ENCODE measurements at regions not wholly inside any gene's neighbourhood (a gene's known extent, or its start where the extent isn't known, plus 50 kb on each side); places are given as distances from the start of the nearest gene placed in this dataset.

DNA sequence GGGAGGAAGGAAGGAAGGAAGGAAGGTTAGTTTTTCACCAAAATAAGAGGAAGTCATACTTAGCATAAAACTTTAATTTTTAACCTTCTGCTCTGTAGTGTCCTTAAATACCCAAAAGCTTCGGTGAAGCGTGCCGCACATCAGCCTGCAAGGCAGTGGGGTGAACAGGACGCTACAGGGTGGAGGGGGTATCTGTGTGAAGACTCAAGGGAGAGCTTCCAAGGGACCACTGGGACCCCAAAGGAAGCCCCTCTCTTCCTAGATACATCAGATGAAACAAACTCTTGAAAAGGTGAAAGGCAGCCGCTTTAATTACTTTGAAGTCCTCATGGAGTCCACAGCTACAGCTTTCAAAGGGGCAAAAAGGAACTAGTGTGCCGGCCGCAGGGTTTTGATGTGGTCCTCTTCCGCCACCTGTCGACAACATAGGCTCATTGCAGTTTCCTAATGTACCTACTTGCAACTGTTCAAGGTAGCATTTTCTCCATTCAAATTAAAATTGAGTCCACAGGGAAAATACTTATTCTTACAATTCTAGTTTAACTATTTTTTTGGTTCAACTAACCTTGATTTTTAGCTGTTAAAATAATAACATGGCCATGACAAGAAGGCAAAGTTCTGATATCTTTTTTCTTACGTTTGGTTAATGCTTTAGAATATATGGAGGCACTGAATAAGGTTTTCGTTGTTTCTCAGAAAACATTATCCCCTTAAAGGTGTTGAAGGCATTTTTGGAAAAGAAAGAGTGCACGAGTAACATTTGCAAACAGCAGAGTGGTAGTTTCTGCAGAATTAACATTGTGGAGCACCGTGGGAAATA lies 135.0 kb upstream of the RIPOR2 start:
- DNase-seq, result peak; percentile 48

GRCh38 chr6:25078141-25078540 lies 142.4 kb upstream of the RIPOR2 start:
- no peak for DNase-seq

DNA sequence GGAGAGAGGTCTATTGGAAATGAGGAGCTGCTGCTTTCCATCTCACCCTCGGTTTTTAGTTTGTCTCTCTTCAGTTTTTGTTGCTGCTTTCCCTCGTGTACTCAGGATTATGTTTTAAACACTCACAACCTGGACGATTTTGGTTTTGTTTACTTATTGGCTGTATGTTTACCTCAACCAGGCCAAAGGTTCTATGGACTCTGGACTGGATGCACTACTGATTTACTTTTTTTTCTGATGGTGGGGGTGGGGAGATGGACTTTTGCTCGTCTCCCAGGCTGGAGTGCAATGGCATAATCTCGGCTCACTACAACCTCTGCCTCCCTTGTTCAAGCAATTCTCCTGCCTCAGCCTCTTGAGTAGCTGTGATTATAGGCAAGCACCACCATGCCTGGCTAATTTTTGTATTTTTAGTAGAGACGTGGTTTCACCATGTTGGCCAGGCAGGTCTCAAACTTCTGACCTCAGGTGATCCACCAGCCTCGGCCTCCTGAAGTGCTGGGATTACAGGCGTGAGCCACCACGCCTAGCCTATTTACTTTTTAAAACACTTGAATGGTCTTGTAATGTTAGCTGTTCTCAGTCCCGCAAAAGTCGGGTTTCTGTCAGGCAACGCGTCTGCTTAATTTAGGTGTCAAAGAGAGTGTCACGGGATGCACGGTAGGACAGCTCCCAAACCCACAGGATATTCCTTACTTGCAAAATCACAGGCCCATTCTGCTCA lies 148.2 kb upstream of the RIPOR2 start:
- no peak for DNase-seq

- DNase-seq, result no peak
Observed at GRCh38 chr6:25084508-25084833, 148.7 kb upstream of the RIPOR2 start.

DNA sequence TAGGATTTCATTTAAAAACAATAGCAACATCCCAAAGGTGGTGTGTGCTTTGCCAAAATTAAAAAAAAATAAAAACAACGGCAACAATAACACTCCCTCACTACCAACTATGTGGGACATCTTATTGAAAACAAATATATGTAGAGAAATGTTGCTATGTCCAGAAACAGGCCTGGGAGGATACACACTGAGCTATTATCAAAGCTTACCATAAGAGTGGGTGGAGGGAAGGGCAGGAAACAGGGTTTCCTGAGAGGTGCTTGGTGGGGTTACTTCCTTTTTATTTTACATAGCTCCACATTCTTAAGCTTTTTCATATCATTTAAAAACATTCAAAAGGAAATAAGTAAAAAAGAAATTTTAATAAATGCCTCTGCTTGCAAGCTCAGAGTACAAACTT lies 150.0 kb upstream of the RIPOR2 start:
- DNase-seq, result no peak

- no peak for DNase-seq
Observed at GRCh38 chr6:25086500-25087091, 150.8 kb upstream of the RIPOR2 start.

- DNase-seq, result no peak
Observed at GRCh38 chr6:25088513-25088912, 152.8 kb upstream of the RIPOR2 start.

GRCh38 chr6:25089442-25089841 lies 153.7 kb upstream of the RIPOR2 start:
- DNase-seq, result peak; percentile 12

DNA sequence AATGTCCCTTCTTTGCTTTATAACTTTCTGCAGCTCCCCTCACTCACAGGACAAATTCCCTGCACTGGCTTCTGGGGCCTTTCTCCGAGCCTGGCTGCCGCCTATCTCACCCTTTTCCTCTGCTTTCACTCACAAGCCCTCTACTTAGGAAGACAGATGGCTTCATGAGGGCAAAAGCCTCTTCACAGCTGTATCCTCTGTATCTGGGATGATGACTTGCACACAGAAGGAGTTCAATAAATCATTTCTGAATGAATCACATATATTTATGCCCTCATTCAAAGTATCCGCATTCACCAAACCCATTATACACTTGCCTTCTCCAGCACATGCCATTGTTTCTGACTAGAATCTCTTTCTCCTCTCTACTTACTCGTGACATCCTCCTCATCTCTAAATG lies 159.0 kb upstream of the RIPOR2 start:
- no peak for DNase-seq

GRCh38 chr6:25100288-25100687 lies 164.5 kb upstream of the RIPOR2 start:
- no peak for DNase-seq

DNA sequence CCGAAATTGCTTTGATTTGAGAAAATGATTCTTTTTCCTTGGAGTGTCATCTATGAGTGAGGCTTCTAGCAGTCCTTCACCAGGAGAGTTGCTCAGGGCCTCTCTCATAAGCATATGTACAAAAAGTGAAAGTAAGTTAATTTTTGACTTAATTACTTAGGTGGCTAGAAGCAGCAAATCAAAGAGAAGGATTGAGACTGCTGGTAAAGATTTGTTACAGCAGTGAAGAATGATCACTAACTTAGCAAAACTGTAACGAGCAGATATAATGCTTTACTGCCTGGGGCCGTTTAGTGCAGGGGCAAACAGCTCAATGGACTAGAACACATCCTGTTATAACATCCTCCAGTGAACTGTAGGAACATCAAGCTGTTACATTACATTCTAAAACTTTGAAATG lies 167.8 kb upstream of the RIPOR2 start:
- no peak for DNase-seq

DNA sequence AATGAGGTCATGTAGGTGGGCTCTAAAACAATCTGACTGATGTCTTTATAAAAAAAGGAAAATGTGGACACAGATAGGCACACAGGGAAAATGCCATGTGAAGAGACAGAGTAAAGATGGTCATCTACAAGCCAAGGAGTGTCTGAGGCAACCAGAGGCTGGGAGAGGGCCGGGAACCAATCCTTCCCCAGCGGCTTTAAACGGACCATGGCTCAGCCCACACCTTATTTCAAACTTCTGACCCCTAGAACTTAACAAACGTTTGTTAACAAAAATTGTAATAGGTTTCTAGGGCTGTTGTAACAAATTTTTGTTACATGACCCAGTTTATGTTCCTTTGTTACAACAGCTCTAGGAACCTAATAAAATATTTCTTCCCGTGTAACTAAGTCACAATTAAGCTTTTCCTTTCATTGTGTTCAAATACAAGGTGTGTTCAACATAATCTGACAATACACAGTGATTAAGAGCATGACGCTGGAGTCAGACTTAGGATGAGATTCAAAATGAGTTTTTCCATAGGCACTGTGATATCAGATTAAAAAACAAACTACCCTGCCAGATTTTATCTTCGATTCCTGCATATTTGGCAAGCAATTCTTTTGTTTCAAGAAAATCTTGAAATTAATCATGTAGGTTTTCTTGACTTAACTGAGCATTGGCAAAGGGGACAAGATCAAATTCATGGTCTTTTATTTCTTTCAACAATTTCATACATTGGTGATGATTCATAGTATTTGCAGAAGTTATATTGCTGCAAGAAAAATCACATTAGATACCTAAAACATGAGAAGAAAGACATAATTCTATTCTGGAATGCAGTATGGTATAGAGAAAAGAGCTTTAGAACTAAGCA lies 169.5 kb upstream of the RIPOR2 start:
- no peak for DNase-seq

- no peak for DNase-seq
Observed at GRCh38 chr6:25107218-25107617, 171.5 kb upstream of the RIPOR2 start.

GRCh38 chr6:25111782-25112181 lies 167.4 kb upstream of the CARMIL1 start:
- DNase-seq, result no peak

GRCh38 chr6:25112322-25112773 lies 166.8 kb upstream of the CARMIL1 start:
- DNase-seq, result no peak

DNA sequence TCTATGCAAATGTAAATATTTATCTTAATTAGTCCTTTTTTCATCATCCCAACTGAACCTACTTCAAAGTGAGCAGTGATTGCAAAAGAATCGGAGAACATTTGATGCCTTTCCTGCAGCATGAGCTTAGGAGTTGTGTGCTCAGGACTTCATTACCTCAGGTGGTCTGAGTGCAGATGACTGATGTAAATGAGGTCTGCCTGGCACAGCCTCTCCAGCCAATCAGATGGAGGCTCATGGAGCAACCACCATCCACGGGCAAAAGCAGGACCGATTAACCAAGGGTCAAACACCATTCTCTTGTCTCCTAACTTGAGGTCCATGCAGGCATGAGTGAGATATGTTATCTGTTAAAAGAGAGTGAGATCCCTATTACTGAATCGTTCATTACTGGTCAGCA lies 165.7 kb upstream of the CARMIL1 start:
- DNase-seq, result no peak

- DNase-seq, result no peak
Observed at GRCh38 chr6:25118038-25118437, 161.1 kb upstream of the CARMIL1 start.

DNA sequence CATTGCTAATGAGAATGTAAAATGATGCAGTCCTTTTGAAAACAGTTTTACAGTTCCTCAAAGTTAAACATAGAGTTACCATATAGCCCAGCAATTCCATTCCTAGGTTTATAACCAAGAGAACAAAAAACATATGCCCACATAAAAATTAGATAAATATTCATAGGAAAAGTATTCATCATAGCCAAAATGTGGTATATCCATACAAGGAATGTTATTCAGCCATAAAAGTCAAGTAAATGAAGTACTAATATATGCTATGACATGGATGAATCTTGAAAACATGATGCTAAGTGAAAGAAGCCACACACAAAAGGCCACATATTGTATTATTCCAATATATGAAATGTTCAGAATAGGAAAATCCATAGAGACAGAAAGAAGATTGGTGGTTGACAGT lies 158.0 kb upstream of the CARMIL1 start:
- DNase-seq, result no peak

DNA sequence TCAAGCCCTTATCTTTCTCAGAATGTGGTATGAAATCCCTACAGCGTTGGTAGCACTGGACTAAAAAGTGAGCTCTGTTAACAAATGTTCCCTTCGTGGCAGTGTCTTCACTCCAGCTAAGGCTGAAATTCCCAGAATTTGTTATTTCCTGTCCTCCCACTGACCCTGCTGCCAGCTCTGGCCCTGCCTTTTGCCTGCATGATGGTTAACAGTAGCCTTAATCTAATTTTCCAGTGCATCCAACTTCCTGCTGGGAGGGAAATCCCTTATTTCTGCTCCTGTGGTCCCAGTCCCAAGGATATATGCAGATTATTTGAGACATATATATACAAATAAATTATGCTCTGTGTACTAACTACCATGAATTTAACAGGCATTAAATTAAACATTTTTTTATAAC lies 157.2 kb upstream of the CARMIL1 start:
- peak; percentile 8 for DNase-seq

DNA sequence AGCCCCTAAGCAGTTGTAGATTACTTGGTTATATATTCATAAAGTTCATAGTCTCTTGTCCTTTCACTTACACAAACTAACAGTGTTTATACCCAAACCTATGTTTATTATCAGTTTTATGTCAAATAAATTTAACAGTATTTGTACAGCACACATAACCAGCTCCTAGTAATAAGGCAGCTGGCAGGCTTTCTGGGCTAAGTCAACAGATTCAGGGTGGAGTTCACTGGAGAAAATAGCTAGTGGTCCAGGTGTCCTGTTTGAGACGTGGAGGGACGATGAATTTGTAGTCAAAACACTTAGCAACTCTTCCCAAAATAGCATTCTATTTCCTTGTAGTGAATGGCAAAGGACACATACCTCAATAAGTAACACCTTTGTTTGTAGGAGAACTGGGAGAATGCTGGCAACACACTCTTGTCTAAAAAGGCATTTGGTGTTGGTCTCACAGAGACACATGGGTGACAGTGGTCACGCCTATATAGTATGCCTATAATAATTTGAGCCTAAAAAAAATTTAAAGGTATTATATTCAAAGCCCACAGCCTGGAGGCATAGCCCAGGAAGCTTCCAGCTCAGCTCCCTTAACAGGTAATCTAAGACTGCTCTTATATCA lies 156.4 kb upstream of the CARMIL1 start:
- no peak for DNase-seq

DNA sequence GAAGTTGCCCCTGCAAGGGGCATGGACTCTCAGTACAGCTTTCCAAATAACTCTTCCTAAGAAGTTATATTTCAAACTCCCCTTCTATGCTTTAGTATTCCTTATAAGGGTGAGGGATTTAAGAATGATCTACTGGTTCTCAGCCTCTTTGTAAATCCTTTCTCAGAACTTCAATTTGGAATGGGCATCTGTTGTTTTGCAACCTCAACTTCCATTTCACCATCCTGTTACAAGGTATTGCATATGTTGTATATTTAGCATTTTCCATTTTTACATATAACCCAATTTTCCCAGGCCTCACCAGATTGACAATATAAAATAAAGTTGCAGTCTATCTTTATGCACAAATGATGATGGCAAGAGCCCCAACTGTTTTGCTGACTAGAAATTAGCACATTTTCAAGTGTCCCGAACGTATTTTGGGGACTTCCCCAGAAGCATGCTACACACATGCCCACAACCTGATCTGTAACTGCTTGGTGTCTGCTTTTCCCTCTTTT lies 154.9 kb upstream of the CARMIL1 start:
- DNase-seq, result no peak

DNA sequence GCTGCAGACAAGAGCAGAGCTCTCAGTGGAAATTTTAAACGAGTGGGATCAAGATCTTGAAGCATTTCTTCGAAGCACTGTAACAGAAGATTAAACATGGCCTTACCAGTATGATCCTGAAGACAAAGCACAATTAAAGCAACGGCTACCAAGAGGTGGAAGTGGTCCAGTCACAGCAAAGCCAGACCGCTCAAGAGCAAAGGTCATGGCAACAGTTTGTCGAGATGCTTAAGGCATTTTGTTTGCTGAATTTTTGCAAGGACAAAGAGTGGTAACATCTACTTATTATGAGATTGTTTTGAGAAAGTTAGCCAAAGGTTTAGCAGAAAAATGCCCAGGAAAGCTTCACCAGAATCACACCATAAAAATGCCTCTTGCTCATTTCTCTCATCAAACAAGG lies 153.4 kb upstream of the CARMIL1 start:
- no peak for DNase-seq
